ENCODE measurements at regions not wholly inside any gene's neighbourhood (a gene's known extent, or its start where the extent isn't known, plus 50 kb on each side); places are given as distances from the start of the nearest gene placed in this dataset.

DNA sequence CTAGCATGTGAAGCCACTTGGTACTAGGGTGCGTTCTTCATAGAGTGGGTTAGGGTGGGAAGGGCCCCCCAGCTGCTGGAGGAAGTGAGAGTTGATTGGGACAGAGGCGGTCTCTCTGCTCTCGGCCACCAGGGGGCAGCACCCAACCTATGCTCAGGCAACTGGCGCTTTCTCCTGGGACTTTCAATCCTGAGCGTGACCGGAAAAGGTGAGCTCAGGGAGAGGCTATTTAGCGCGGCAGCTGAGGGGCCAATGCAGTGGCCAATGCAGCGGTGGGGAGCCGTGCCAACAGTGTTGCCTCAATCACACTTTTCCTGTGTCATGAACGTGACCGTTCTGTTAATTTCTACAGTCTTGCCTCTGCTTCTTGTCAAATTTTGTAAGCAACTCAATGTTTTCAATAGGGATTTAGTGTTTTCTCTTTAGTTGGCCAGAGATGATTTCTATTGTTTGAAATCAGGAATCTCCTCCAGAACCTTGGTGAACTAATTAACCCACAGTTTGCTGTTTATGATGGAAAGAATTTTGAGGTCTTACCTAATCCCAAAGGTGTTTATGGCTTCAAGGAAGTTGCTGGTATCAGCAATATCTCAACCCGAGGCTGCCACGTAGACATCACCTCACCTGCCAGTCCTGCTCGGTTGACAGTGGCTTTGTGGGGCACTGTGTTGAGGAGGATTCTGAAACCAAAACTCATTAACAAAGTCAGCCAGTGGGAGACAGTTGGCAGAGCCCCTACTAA is 67.9 kb upstream of the PDZD8 start:
- TF ChIP-seq, protein P1, sequence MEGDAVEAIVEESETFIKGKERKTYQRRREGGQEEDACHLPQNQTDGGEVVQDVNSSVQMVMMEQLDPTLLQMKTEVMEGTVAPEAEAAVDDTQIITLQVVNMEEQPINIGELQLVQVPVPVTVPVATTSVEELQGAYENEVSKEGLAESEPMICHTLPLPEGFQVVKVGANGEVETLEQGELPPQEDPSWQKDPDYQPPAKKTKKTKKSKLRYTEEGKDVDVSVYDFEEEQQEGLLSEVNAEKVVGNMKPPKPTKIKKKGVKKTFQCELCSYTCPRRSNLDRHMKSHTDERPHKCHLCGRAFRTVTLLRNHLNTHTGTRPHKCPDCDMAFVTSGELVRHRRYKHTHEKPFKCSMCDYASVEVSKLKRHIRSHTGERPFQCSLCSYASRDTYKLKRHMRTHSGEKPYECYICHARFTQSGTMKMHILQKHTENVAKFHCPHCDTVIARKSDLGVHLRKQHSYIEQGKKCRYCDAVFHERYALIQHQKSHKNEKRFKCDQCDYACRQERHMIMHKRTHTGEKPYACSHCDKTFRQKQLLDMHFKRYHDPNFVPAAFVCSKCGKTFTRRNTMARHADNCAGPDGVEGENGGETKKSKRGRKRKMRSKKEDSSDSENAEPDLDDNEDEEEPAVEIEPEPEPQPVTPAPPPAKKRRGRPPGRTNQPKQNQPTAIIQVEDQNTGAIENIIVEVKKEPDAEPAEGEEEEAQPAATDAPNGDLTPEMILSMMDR (IDR thresholded peaks at IDR 0.05): peak; percentile 61 to 82 (median 70)
- no peak for TF ChIP-seq EP300 (IDR thresholded peaks at IDR 0.05)
- TF ChIP-seq POLR2AphosphoS5 (IDR thresholded peaks at IDR 0.05): no peak

Measured in gastroesophageal sphincter (tissue), 3 donors.